OCI-LY3 (cell line): ENCODE measurements at regions not wholly inside any gene's neighbourhood (a gene's known extent, or its start where the extent isn't known, plus 50 kb on each side); places are given as distances from the start of the nearest gene placed in this dataset.

Source experiments
- CTCF ChIP-seq: fragments of 200-600, 300-600 bp; sonication (generic); IDR thresholded peaks from 2 replicates; pipeline ENCODE4 v1.5.1; 2014; ENCODE audit warnings: antibody characterized with exemption, low read length, low read depth
- EZH2phosphoT487 ChIP-seq: fragments of 200-600 bp; shearing (Covaris generic); IDR thresholded peaks from 2 replicates; pipeline ENCODE4 v1.6.1; 2018; ENCODE audit warnings: antibody characterized with exemption, mixed run types, low read depth

GRCh38 chr10:118807512-118808305 lies 52.9 kb upstream of the CACUL1 start:
- TF ChIP-seq CTCF: no peak
- TF ChIP-seq EZH2phosphoT487: no peak
